HFFc6 (cell line): ENCODE measurements at regions not wholly inside any gene's neighbourhood (a gene's known extent, or its start where the extent isn't known, plus 50 kb on each side); places are given as distances from the start of the nearest gene placed in this dataset.

Experiments
- DNase-seq: peaks from one replicate; pipeline ENCODE4 v3.0.0-alpha.2; 2018
- H3K27ac Mint-ChIP-seq: 2 replicates; pipeline ENCODE4 v1.8.0; 2020; ENCODE audit warnings: mild to moderate bottlenecking, mixed read lengths
- H3K27me3 Mint-ChIP-seq: 2 replicates; pipeline ENCODE4 v1.8.0; 2021; ENCODE audit warnings: mild to moderate bottlenecking, moderate library complexity, mixed read lengths; ENCODE audit not compliant: insufficient read depth
- H3K36me3 Mint-ChIP-seq: 2 replicates; pipeline ENCODE4 v1.8.0; 2021; ENCODE audit warnings: low read depth, mixed read lengths
- H3K4me1 Mint-ChIP-seq: 2 replicates; pipeline ENCODE4 v1.8.0; 2020; ENCODE audit warnings: low read depth, mixed read lengths
- H3K4me3 Mint-ChIP-seq: 2 replicates; pipeline ENCODE4 v1.8.0; 2020; ENCODE audit warnings: mild to moderate bottlenecking, moderate library complexity, mixed read lengths
- H3K9me3 Mint-ChIP-seq: 2 replicates; pipeline ENCODE4 v1.8.0; 2020; ENCODE audit warnings: mild to moderate bottlenecking, mixed read lengths
- CTCF ChIP-seq: fragments of 200-600 bp; sonication (generic); IDR thresholded peaks from 2 replicates; pipeline ENCODE4 v1.5.0; 2021; ENCODE audit warnings: antibody characterized with exemption, mild to moderate bottlenecking

- Mint-ChIP-seq H3K36me3 (peaks cover 10% of the 10 kb centered on the region), H3K4me3 (no peak overlapping the region), H3K27me3 (no peaks in the 10 kb centered on the region), H3K27ac (no peak overlapping the region), H3K4me1 (no peaks in the 10 kb centered on the region), H3K9me3 (peaks cover 43% of the 10 kb centered on the region)
- TF ChIP-seq CTCF, result no peak
- DNase-seq, result no peak
Observed at GRCh38 chr18:37935086-37935485, 369.5 kb upstream of the CELF4 start.

GRCh38 chr18:37930640-37931039 lies 365.0 kb upstream of the CELF4 start:
- H3K4me3 Mint-ChIP-seq, result no peak overlapping the region
- H3K9me3 Mint-ChIP-seq, result peaks cover 30% of the 10 kb centered on the region
- no peaks in the 10 kb centered on the region for H3K4me1 Mint-ChIP-seq
- peaks cover 4% of the 10 kb centered on the region; the same call in 1 of the 2 replicates for H3K36me3 Mint-ChIP-seq
- no peak for DNase-seq
- no peak for TF ChIP-seq CTCF
- H3K27ac Mint-ChIP-seq, result no peak overlapping the region
- H3K27me3 Mint-ChIP-seq, result no peaks in the 10 kb centered on the region

GRCh38 chr18:37922162-37922561 lies 356.6 kb upstream of the CELF4 start:
- Mint-ChIP-seq H3K36me3 (no peaks in the 10 kb centered on the region), H3K27ac (no peak overlapping the region), H3K27me3 (no peaks in the 10 kb centered on the region), H3K4me1 (no peaks in the 10 kb centered on the region), H3K9me3 (peaks cover 15% of the 10 kb centered on the region; the same call in 1 of the 2 replicates), H3K4me3 (no peak overlapping the region)
- no peak for TF ChIP-seq CTCF
- no peak for DNase-seq

GRCh38 chr18:37920865-37921264 lies 355.3 kb upstream of the CELF4 start:
- H3K27ac Mint-ChIP-seq, result no peak overlapping the region
- H3K36me3 Mint-ChIP-seq, result no peaks in the 10 kb centered on the region
- peaks cover 25% of the 10 kb centered on the region for H3K9me3 Mint-ChIP-seq
- H3K4me3 Mint-ChIP-seq, result no peak overlapping the region
- no peak for DNase-seq
- H3K27me3 Mint-ChIP-seq, result no peaks in the 10 kb centered on the region
- no peaks in the 10 kb centered on the region for H3K4me1 Mint-ChIP-seq
- no peak for TF ChIP-seq CTCF

- TF ChIP-seq CTCF, result no peak
- no peaks in the 10 kb centered on the region for H3K27me3 Mint-ChIP-seq
- no peak for DNase-seq
- peaks cover 51% of the 10 kb centered on the region for H3K9me3 Mint-ChIP-seq
- H3K27ac Mint-ChIP-seq, result no peak overlapping the region
- H3K4me1 Mint-ChIP-seq, result no peaks in the 10 kb centered on the region
- no peak overlapping the region for H3K4me3 Mint-ChIP-seq
- no peaks in the 10 kb centered on the region for H3K36me3 Mint-ChIP-seq
Observed at GRCh38 chr18:37913051-37913450, 347.5 kb upstream of the CELF4 start.

- no peaks in the 10 kb centered on the region for H3K4me1 Mint-ChIP-seq
- H3K27me3 Mint-ChIP-seq, result no peaks in the 10 kb centered on the region
- H3K9me3 Mint-ChIP-seq, result peaks cover 43% of the 10 kb centered on the region
- H3K27ac Mint-ChIP-seq, result no peak overlapping the region
- no peak overlapping the region for H3K4me3 Mint-ChIP-seq
- TF ChIP-seq CTCF, result no peak
- DNase-seq, result no peak
- H3K36me3 Mint-ChIP-seq, result no peaks in the 10 kb centered on the region
Observed at GRCh38 chr18:37902344-37902743, 336.7 kb upstream of the CELF4 start.
